ENCODE measurements at regions not wholly inside any gene's neighbourhood (a gene's known extent, or its start where the extent isn't known, plus 50 kb on each side); places are given as distances from the start of the nearest gene placed in this dataset.

GRCh38 chr3:20849975-20850374, 664.0 kb upstream of the SGO1 start:
- TF ChIP-seq CTCF (IDR thresholded peaks at IDR 0.05; ENCODE audit: low read length) (no peak), EZH2phosphoT487 (IDR thresholded peaks at IDR 0.05; ENCODE audit: low read length) (no peak), EZH2 (optimal IDR thresholded peaks at IDR 0.05; ENCODE audit: low read depth, low read length) (no peak)
